SK-N-SH treated with all-trans-retinoic acid at 6 μM for 48 hours (cell line): ENCODE measurements at regions not wholly inside any gene's neighbourhood (a gene's known extent, or its start where the extent isn't known, plus 50 kb on each side); places are given as distances from the start of the nearest gene placed in this dataset.

ENCODE experiments used
- ATAC-seq: fragments of 200-7000 bp; cut with Tn5 transposase; 3 replicates; pipeline ENCODE4 v1.9.1; 2020; ENCODE audit warnings: mild to moderate bottlenecking, moderate library complexity
- CREB5 ChIP-seq: fragments of 250-450 bp; sonication (Bioruptor Pico); IDR thresholded peaks from 2 replicates; pipeline ENCODE4 v1.5.1; 2020; ENCODE audit warnings: low read depth, mild to moderate bottlenecking, moderate library complexity
- CSDC2 ChIP-seq: fragments of 250-450 bp; sonication (Bioruptor Pico); IDR thresholded peaks from 2 replicates; pipeline ENCODE4 v1.5.0; 2020; ENCODE audit warnings: mild to moderate bottlenecking, moderate library complexity
- CSRNP3 ChIP-seq: fragments of 250-450 bp; sonication (Bioruptor Pico); IDR thresholded peaks from 2 replicates; pipeline ENCODE4 v1.5.1; 2021; ENCODE audit warnings: mild to moderate bottlenecking, moderate library complexity
- GLIS3 ChIP-seq: fragments of 250-450 bp; sonication (Bioruptor Pico); IDR thresholded peaks from 2 replicates; pipeline ENCODE4 v1.5.0; 2020; ENCODE audit warnings: mild to moderate bottlenecking, moderate library complexity
- OSR1 ChIP-seq: fragments of 250-450 bp; sonication (Bioruptor Pico); IDR thresholded peaks from 2 replicates; pipeline ENCODE4 v1.8.0; 2022; ENCODE audit warnings: moderate library complexity, mild to moderate bottlenecking, inconsistent platforms
- PATZ1 ChIP-seq: fragments of 250-450 bp; sonication (Bioruptor Pico); IDR thresholded peaks from 2 replicates; pipeline ENCODE4 v1.8.0; 2020; ENCODE audit warnings: mild to moderate bottlenecking, moderate library complexity, borderline replicate concordance
- POU6F1 ChIP-seq: fragments of 250-450 bp; sonication (Bioruptor Pico); IDR thresholded peaks from 2 replicates; pipeline ENCODE4 v1.8.0; 2021; ENCODE audit warnings: low read depth, mild to moderate bottlenecking, moderate library complexity, borderline replicate concordance
- RARB ChIP-seq: fragments of 250-450 bp; sonication (Bioruptor Pico); IDR thresholded peaks from 2 replicates; pipeline ENCODE4 v1.8.0; 2021; ENCODE audit warnings: mild to moderate bottlenecking, moderate library complexity
- SNAI2 ChIP-seq: fragments of 250-450 bp; sonication (Bioruptor Pico); IDR thresholded peaks from 2 replicates; pipeline ENCODE4 v1.5.0; 2020; ENCODE audit warnings: mild to moderate bottlenecking, moderate library complexity
- TOX ChIP-seq: fragments of 250-450 bp; sonication (Bioruptor Pico); IDR thresholded peaks from 2 replicates; pipeline ENCODE4 v1.8.0; 2021; ENCODE audit warnings: mild to moderate bottlenecking, moderate library complexity, borderline replicate concordance
- TSHZ2 ChIP-seq: fragments of 250-450 bp; sonication (Bioruptor Pico); IDR thresholded peaks from 2 replicates; pipeline ENCODE4 v1.5.0; 2020; ENCODE audit warnings: mild to moderate bottlenecking, moderate library complexity
- ZC3H10 ChIP-seq: fragments of 250-450 bp; sonication (Bioruptor Pico); IDR thresholded peaks from 2 replicates; pipeline ENCODE4 v1.5.1; 2021; ENCODE audit warnings: mild to moderate bottlenecking, moderate library complexity
- ZFP3 ChIP-seq: fragments of 250-450 bp; sonication (Bioruptor Pico); IDR thresholded peaks from 2 replicates; pipeline ENCODE4 v1.5.0; 2020; ENCODE audit warnings: mild to moderate bottlenecking, moderate library complexity
- ZNF565 ChIP-seq: fragments of 450-650 bp; formaldehyde crosslinking; conservative IDR thresholded peaks from 2 replicates; pipeline ENCODE4 v1.5.0; 2020; ENCODE audit warnings: low read depth, mild to moderate bottlenecking, moderate library complexity
- ZNF8 ChIP-seq: fragments of 450-650 bp; formaldehyde crosslinking; IDR thresholded peaks from 2 replicates; pipeline ENCODE4 v1.5.0; 2020; ENCODE audit warnings: mild to moderate bottlenecking, moderate library complexity

GRCh38 chr14:56417173-56417572 is 162.4 kb upstream of the TMEM260 start (continued):
- TF ChIP-seq TSHZ2 (CRISPR knock-in tag) (no peak), POU6F1 (CRISPR knock-in tag) (no peak), GLIS3 (CRISPR knock-in tag) (no peak), ZFP3 (CRISPR knock-in tag) (no peak)
- TF ChIP-seq, all 23 proteins: peak for 0

- ATAC-seq: no peak
- no peak for TF ChIP-seq CSRNP3 (CRISPR knock-in tag)
- no peak for TF ChIP-seq ZNF565 (CRISPR knock-in tag)
- TF ChIP-seq TSHZ2 (CRISPR knock-in tag): no peak
- TF ChIP-seq ZNF8: no peak
- no peak for TF ChIP-seq OSR1
- no peak for TF ChIP-seq TOX (CRISPR knock-in tag)
These were observed 159.8 kb upstream of the TMEM260 start for GRCh38 chr14:56419750-56420149.

- no peak; the same call in 2 of the 3 replicates for ATAC-seq
- TF ChIP-seq RARB (no peak), ZC3H10 (CRISPR knock-in tag) (no peak), ZNF565 (CRISPR knock-in tag) (no peak), PATZ1 (CRISPR knock-in tag) (no peak), CREB5 (CRISPR knock-in tag) (no peak), SNAI2 (CRISPR knock-in tag) (no peak), CSDC2 (CRISPR knock-in tag) (no peak), TSHZ2 (CRISPR knock-in tag) (no peak)
- TF ChIP-seq, all 23 proteins: peak for 0
These were observed 157.4 kb upstream of the TMEM260 start for GRCh38 chr14:56422221-56422620.
